HEK293 (cell line): ENCODE measurements at regions not wholly inside any gene's neighbourhood (a gene's known extent, or its start where the extent isn't known, plus 50 kb on each side); places are given as distances from the start of the nearest gene placed in this dataset.

Source experiments
- BCL11A ChIP-seq: fragments of 450-650 bp; formaldehyde crosslinking; IDR thresholded peaks from 2 replicates; pipeline ENCODE4 v1.5.1; 2016; ENCODE audit warnings: low read depth, missing biosample characterization, missing genetic modification characterization
- CTCF ChIP-seq: fragments of 450-650 bp; formaldehyde crosslinking; IDR thresholded peaks from 2 replicates; pipeline ENCODE4 v1.5.1; 2016; ENCODE audit warnings: missing biosample characterization, missing genetic modification characterization
- YY1 ChIP-seq: fragments of 450-650 bp; formaldehyde crosslinking; IDR thresholded peaks from 2 replicates; pipeline ENCODE4 v1.5.1; 2018; ENCODE audit warnings: missing biosample characterization, missing genetic modification characterization
- ZBTB11 ChIP-seq: fragments of 450-650 bp; formaldehyde crosslinking; conservative IDR thresholded peaks from 2 replicates; pipeline ENCODE4 v1.5.1; 2016; ENCODE audit warnings: low read depth, missing biosample characterization, missing genetic modification characterization
- ZBTB49 ChIP-seq: fragments of 450-650 bp; formaldehyde crosslinking; IDR thresholded peaks from 2 replicates; pipeline ENCODE4 v1.5.1; 2016; ENCODE audit warnings: missing biosample characterization, missing genetic modification characterization, low read depth
- ZNF274 ChIP-seq, 2 experiments: fragments of 200-500 bp in 1 of 2; fragments of 450-650 bp in 1 of 2; sonication (Bioruptor generic) in 1 of 2; formaldehyde crosslinking in 1 of 2; IDR thresholded peaks; 2 replicates each; pipeline versions ENCODE4 v1.5.1 to v1.6.1; 2014 to 2016; ENCODE audit warnings: borderline replicate concordance in 1 of 2, inconsistent platforms in 1 of 2, low read length in 1 of 2, missing biosample characterization in 1 of 2, missing genetic modification characterization in 1 of 2
- ZNF280D ChIP-seq: fragments of 450-650 bp; formaldehyde crosslinking; IDR thresholded peaks from 2 replicates; pipeline ENCODE4 v1.5.1; 2016; ENCODE audit warnings: missing biosample characterization, missing genetic modification characterization
- ZNF394 ChIP-seq: fragments of 450-650 bp; formaldehyde crosslinking; IDR thresholded peaks from 2 replicates; pipeline ENCODE4 v1.5.1; 2016; ENCODE audit warnings: missing biosample characterization, missing genetic modification characterization, mild to moderate bottlenecking, moderate library complexity, borderline replicate concordance
- ZNF549 ChIP-seq: fragments of 450-650 bp; IDR thresholded peaks from 2 replicates; pipeline ENCODE4 v1.5.1; 2018; ENCODE audit warnings: missing biosample characterization, missing genetic modification characterization, mild to moderate bottlenecking, inconsistent platforms, moderate library complexity
- ZNF558 ChIP-seq: fragments of 450-650 bp; formaldehyde crosslinking; IDR thresholded peaks from 2 replicates; pipeline ENCODE4 v1.5.1; 2016; ENCODE audit warnings: missing biosample characterization, missing genetic modification characterization
- ZNF571 ChIP-seq: fragments of 450-650 bp; formaldehyde crosslinking; IDR thresholded peaks from 2 replicates; pipeline ENCODE4 v1.5.0; 2017; ENCODE audit warnings: missing biosample characterization, missing genetic modification characterization
- ZNF580 ChIP-seq: fragments of 450-650 bp; formaldehyde crosslinking; IDR thresholded peaks from 2 replicates; pipeline ENCODE4 v1.5.1; 2016; ENCODE audit warnings: missing biosample characterization, missing genetic modification characterization
- ZNF747 ChIP-seq: fragments of 450-650 bp; formaldehyde crosslinking; IDR thresholded peaks from 2 replicates; pipeline ENCODE4 v1.5.1; 2016; ENCODE audit warnings: missing biosample characterization, missing genetic modification characterization

GRCh38 chr3:31054032-31054431 lies 159.6 kb upstream of the GADL1 start:
- TF ChIP-seq CTCF (tag by site-specific recombination) (no peak), ZBTB11 (tag by site-specific recombination) (no peak), BCL11A (tag by site-specific recombination) (no peak), ZBTB49 (tag by site-specific recombination) (no peak), ZNF571 (tag by site-specific recombination) (no peak), ZNF280D (tag by site-specific recombination) (no peak), ZNF580 (tag by site-specific recombination) (no peak), ZNF549 (no peak), YY1 (no peak), ZNF274 (IDR thresholded peaks at IDR 0.05; ENCODE audit: low read length) (no peak), ZNF274 (tag by site-specific recombination; IDR thresholded peaks at IDR 0.05; ENCODE audit: borderline replicate concordance) (no peak), ZNF747 (no peak), ZNF558 (tag by site-specific recombination) (no peak), ZNF394 (tag by site-specific recombination) (no peak)
